HEK293T (cell line): ENCODE measurements at regions not wholly inside any gene's neighbourhood (a gene's known extent, or its start where the extent isn't known, plus 50 kb on each side); places are given as distances from the start of the nearest gene placed in this dataset.

ENCODE experiments used
- ARNT ChIP-seq: fragments of 450-650 bp; IDR thresholded peaks from 2 replicates; pipeline ENCODE4 v1.6.1; 2017; ENCODE audit warnings: mild to moderate bottlenecking
- BHLHE40 ChIP-seq: fragments of 450-650 bp; IDR thresholded peaks from 2 replicates; pipeline ENCODE4 v1.6.1; 2016; ENCODE audit warnings: mild to moderate bottlenecking, moderate library complexity, borderline replicate concordance
- CTBP1 ChIP-seq: fragments of 450-650 bp; IDR thresholded peaks from 2 replicates; pipeline ENCODE4 v1.6.1; 2016; ENCODE audit warnings: borderline replicate concordance
- ELF4 ChIP-seq: fragments of 450-650 bp; IDR thresholded peaks from 2 replicates; pipeline ENCODE4 v1.6.1; 2017; ENCODE audit warnings: antibody characterized with exemption
- L3MBTL2 ChIP-seq: fragments of 450-650 bp; conservative IDR thresholded peaks from 2 replicates; pipeline ENCODE4 v1.6.1; 2016; ENCODE audit warnings: mild to moderate bottlenecking
- LEF1 ChIP-seq: fragments of 450-650 bp; IDR thresholded peaks from 2 replicates; pipeline ENCODE4 v1.6.1; 2017; ENCODE audit warnings: mild to moderate bottlenecking, borderline replicate concordance
- SP1 ChIP-seq: fragments of 450-650 bp; IDR thresholded peaks from 2 replicates; pipeline ENCODE4 v1.6.1; 2017

GRCh38 chr15:31465083-31465955, 138.7 kb downstream of the KLF13 start:
- no peak for TF ChIP-seq SP1
- no peak for TF ChIP-seq ARNT
- TF ChIP-seq L3MBTL2, result no peak
- TF ChIP-seq ELF4, result no peak
- TF ChIP-seq LEF1, result no peak
- TF ChIP-seq BHLHE40, result no peak
- TF ChIP-seq CTBP1, result no peak
